Posterior vena cava (tissue), 2 donors: ENCODE measurements at regions not wholly inside any gene's neighbourhood (a gene's known extent, or its start where the extent isn't known, plus 50 kb on each side); places are given as distances from the start of the nearest gene placed in this dataset.
"Not testable (repeated sequence)": the region's sequence is repeated elsewhere in the genome, so short reads cannot be mapped to it uniquely, and the experiment has no call there.

Experiments
- DNase-seq: peaks from one replicate; pipeline ENCODE4 v3.0.0-alpha.2; 2020; ENCODE audit warnings: low spot score
- intact Hi-C, 2 donors: fragments of 100-400 bp; cut with DNase I; formaldehyde crosslinking; loops; one replicate each; pipeline versions ENCODE4 v1.14.1 to v1.14.2; 2022 to 2023
- donor health status: DM: yes; HTN: yes; CAD: no.
- donor health status: DM: yes; HTN: yes; CAD: no.

DNA sequence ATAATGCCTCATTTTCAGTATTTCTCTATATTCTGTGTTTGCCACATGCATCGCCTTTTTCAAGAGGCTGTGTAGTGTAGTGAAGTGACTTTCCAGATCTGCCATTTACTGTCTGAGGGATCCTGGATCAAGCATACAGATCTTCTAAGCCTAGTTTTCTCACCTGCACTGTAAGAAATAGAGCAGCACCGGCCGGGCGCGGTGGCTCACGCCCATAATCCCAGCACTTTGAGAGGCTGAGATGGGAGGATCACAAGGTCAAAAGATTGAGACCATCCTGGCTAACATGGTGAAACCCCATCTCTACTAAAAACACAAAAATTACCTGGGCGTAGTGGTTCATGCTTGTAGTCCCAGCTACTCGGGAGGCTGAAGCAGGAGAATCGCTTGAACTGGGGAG, 1387.5 kb downstream of the AACS start:
- not testable (repeated sequence) for DNase-seq

DNA sequence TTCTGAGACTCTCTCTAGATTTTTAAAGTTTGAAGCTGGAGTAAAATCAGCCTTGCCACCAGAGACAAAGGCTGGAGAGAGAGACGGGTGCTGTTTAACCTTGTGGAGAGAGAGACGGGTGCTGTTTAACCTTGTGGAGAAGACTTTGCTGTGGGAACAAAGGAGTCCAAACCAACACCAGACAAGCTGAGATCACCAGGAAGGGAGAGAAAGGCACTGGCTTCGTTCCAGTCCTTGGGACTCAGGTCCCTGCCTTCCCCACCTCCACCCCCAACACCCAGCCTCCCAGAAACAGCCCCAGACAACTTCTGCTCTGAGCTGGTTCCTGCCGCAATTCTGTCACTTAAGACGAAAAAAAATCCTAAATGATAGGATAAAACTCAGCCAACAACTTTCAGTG, 1389.3 kb downstream of the AACS start:
- no peak for DNase-seq

More for the DNA sequence above, 1387.5 kb downstream of the AACS start:
- intact Hi-C loops = not testable (repeated sequence)

DNA sequence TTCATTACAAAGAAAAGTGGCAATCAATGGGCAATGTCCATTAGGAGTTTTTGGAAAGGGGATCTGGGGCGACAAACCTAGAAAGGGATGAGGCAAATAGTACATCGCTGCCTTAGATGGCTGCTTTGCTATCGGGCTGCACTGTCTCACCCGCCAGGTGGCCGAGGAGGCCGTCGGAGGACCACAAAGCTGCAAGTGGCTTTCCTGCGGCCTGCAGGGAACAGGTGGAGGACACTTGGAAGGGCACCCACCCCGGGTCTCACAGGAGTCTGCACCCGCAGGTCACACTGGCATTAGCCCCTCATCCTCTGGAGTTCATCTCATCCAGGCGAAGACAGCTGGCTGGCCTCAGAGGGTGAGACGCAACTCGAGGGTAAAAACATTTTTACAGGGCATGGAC, 1392.5 kb downstream of the AACS start:
- intact Hi-C loops = no loop called here
- DNase-seq = no peak

More for the DNA sequence above, 1389.3 kb downstream of the AACS start:
- intact Hi-C loops = no loop called here

DNA sequence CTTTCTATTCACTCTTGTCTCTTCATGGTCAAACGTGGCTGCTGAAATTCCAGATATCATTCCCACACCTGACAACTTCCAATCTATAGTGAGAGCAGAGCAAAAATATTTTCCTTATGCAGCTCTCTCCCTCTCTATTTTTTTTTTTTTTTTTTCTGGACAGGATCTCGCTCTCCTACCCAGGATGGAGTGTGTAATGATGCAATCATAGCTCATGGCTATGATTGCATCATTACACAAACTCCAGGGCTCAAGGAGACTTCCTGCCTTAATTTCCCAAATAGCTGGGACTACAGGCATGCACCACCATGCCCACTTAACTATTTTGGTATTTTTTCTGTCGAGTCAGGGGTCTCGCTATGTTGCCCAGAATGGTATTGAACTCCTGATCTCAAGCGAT, 1398.9 kb downstream of the AACS start:
- intact Hi-C loops = no loop called here
- DNase-seq = no peak

DNA sequence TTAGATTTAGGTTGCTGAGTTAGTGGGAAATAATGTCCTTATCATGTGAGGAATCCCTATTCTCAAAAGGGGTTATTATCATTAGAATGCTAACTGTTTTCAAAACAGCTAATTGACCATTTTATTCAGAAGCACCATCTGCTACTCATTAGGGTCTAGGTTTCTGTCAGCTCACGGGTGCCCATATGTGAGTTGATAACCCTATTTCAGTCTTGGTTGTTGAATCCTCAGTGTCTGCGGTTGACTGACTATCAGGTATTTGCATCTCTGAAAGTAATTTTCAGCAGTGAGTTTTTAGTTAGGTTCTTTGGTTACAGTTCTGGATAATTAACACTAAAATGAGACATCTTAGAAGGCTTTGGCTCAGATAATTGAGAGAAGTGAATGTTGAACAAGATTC, 1404.0 kb downstream of the AACS start:
- no peak for DNase-seq
- intact Hi-C loops = no loop called here

DNA sequence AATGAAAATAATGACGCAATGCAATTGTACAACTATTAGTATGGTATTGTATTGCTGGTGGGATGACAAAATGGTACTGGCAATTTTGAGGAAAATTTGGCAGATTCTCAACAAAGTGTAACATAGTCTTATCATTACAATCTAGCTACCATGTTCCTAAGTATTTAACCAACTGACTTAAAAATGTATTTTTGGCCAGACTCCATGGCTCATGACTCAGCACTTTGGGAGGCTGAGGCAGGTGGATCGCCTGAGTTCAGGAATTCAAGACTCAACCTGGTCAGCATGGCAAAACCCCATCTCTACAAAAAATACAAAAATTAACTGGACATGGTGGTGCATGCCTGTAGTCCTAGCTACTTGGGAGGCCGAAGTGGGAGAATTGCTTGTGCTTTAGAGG, 1409.5 kb downstream of the AACS start:
- intact Hi-C loops = no loop called here

DNA sequence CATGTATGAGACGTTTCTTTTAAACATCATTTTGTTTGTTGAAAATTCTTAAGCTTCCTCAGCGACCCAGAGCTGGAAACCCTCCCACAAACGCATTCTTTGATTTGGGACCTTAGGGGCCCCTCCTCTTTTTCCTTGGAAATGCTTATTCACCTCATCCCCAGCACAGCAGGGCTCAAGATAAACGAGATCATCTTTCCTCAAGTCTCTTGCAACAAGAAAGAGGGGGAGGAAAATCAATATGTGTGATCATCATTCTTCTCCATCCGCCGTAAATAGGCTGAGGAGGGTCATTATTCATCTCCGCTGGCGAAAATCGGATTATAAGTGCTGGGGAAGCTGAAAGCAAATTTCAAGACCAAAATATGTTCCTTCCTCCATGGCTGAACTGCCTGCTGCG, 1415.2 kb downstream of the AACS start:
- intact Hi-C loops = no loop called here
- no peak for DNase-seq

More for the DNA sequence above, 1409.5 kb downstream of the AACS start:
- DNase-seq = no peak

DNA sequence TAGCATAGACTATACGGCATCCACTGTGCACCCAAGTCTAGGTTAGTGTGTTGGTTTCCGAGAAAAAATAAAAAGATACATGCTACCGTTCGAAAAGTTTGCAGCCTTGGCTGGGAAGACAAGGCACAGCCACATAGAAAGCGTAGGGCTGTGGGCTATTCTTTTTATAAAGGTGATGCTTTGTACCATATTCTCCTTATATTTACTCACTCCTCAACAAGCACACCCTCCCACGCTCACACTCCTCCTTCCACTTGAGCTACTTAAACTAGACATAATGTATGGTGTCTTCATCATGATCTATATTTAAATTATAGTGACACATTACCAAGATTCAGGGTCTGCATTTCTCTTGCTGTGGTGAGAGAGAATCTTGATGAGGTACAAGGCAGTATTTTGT, 1416.5 kb downstream of the AACS start:
- no peak for DNase-seq
- intact Hi-C loops = no loop called here

DNA sequence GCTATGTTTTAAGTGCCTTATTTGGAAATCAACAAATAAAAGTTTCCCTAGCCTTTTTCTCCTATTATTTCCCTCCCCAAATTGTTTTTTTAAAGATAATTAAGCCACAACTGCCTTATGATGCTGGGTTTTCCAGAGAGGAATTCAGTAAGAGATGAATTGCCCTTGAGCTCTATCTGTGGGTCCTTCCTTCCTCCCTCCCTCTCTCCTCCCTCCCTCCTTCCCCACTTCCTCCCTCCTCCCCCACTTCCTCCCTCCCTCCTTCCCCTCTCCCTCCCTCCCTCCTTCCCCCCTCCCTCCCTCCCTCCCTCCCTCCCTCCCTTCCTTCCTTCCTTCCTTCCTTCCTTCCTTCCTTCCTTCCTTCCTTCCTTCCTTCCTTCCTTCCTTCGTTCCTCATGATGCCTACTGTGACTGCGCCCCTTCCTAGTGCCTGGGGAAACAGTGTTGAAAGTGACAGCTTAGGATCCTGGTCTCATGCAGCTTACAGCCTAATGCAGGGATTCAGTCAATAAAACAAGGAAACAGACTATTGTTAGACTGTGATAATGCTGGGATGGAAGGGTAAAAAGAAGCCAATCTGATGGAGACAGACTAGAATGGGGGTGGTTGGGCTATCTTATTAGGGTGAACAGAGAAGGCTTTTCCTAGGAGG, 1417.1 kb downstream of the AACS start:
- DNase-seq = no peak
- intact Hi-C loops = no loop called here

DNA sequence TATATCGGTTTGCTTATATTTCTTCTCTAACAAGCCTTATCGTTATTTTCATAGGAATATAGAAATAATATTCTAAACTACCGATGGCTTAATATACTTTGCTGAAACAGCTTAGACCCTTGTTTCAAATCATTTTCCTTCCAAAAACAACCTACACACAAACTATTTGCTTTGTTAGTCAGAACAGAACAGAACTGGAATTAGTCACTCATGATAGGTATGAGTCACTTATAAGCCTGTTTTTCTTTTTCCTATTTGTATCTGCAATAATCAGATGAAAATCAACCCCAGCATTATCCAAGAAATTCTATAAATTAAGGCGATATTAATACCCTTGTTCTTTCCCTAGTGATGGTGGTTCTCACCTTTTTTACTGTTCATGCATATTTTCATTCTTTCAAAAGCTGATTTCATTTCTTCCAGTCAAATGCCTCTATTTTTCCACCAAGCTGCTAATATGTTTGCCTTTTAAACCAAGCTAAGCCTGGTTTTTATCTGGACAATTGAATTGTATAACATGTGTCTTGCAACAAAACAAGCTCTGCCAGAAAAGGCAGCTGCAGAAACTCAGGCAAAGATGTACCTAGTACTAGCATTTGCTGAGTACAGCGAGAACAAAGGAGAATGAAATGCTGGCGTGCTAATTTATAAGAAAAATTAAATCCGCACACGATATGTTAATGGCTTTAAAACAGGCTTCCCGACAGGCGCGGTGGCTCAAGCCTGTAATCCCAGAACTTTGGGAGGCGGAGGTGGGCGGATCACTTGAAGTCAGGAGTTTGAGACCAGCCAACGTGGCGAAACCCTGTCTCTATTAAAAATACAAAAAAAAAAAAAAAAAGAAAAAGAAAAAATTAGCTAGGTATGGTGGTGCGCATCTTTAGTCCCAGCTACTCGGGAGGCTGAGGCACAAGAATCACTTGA, 1418.2 kb downstream of the AACS start:
- intact Hi-C loops = no loop called here
- DNase-seq = no peak

DNA sequence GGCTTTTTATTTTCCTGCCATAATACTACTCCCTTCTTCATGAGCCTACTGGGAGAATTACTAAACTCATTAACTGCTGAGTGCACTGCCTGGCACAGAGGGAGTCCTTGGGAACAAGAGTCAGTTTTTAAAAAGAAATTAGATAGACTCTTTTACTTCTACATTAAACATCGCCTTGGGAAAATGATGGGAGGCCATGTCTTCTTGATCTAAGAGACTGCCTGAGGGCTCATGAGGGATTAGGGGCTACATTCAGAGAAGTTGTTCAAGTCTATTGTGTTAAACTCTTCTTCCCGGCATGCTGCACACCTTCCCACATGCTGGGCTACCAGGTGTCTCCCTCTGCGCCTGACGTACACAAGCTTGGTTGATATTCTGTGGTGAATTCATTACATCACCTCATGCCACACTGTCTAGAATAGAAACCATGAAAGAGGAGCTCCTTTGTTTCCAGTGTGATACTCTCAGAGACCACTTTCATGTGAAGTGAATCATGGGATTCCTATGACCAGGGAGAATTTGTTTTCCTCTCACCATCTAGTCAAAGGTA, 1422.3 kb downstream of the AACS start:
- intact Hi-C loops = no loop called here
- no peak for DNase-seq

DNA sequence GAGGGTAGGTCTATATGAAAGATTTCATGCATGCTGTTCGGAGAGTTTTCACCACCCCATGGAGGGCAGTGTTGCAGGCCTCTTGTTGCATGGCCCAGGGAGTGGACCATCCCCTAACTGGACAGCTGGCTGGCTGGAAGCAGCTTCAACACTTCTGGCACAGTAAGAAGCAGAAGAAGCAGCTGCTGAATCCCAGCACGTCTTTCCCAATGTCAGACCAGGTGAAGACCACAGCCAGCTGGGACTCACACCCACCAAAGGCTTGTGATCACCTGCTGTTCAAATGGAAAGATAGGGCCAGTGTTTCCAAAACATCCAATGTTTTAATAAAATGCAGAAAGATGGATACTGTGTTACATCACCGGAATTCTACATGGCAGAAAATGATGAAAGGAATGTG, 1423.6 kb downstream of the AACS start:
- intact Hi-C loops = no loop called here
- DNase-seq = no peak

DNA sequence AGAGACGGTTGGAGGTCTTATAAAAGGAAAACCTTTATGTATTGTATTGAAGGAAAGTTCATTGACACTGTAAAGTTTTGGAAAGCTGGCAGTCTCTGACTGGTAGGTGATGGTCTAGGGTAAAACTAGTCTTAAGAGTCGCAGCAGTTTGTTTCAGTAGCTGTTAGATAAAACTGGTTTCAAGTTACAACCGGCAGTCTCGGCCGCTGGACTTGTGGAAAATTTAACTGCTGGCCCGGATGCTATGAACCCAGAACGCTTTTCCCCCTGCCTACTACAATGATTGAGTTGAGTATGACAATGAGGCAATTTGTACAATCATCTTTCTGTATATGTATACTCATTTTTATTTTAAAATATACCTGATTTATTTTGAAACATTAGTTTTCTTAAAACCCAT, 1426.9 kb downstream of the AACS start:
- intact Hi-C loops = no loop called here
- DNase-seq = no peak

DNA sequence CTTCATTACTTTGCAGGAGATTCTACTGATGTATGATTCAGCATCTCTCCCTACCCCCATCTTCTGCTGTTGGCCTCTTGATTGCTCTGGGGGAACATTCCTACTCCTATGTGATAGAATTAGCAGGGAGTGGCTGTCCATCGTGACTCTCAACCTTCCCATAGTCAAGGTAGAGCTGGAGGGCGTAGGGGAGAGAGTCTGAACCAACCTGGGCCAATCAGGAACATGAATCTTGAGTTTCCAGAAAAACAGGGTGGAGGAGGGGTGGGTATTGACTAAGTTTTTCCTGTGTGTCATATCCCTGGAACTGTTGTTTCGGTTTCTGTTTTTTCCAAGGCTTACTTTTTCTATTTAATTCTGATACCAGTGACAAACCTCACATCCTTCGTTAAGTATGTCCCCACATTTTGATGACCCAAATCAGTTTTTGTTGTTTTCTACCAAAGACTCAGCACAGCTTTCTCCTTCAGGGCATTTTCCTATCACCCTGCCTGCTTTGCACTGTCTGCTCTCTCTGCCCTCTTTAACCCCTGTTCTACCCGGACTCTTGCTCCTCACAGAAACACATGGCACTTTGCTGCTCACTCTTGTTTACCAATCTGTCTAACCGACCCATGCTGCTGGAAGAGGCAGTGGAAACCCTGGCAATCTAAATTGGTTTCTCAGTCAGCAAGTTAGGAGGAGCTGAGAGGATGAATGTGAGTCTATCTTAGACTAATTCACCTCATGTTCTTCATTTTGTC, 1428.3 kb downstream of the AACS start:
- intact Hi-C loops = no loop called here
- no peak for DNase-seq

DNA sequence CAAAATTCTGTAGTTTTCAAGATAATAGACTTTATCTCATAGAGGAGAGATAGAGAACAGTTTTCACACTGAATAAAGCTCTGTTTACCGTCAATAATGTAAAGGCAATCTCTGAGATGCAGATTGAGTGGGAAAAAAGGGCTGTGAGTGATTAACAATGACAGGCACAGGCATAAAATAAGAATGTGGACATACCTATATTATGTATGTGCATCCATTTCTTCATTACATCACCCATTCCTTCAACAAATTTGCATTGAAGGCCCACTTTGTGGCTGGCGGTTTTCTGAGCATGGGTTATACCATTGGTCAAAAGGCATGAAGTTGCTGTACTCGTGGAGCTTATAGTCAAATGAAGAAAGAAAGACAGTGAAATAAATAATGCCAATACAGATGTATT, 1431.0 kb downstream of the AACS start:
- intact Hi-C loops = no loop called here
- no peak for DNase-seq

DNA sequence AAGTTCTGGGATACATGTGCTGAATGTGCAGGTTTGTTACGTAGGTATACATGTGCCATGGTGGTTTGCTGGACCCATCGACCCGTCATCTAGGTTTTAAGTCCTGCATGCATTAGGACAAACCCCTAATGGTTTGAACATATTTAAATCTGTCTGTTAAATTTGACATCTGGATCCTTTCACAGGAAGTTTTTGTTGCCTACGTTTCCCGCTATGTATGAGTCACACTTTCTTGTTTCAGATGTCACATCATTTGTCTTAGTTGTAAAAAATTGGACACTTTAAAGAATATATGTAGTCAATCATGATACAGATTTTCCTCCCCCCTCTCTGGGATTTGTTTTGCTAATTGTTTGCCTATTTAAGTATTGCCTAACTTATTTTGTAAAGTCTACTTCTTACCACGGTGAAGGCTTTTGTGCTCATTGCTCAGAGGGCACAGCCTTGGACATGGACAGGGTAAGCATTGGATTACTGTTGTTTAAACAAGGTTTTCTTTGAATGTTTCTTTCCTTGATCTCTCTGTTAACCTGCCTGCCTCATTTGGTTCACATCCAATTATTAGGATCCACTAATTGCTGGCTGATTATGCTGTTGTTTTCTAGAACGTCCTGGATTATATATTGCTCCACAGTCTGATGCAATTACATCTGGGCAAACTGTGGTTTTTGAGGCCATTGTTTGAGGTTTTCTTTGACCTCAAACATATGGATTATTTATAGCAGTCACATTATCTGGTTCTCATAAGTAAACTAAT, 1441.4 kb downstream of the AACS start:
- DNase-seq = no peak
- intact Hi-C loops = no loop called here

DNA sequence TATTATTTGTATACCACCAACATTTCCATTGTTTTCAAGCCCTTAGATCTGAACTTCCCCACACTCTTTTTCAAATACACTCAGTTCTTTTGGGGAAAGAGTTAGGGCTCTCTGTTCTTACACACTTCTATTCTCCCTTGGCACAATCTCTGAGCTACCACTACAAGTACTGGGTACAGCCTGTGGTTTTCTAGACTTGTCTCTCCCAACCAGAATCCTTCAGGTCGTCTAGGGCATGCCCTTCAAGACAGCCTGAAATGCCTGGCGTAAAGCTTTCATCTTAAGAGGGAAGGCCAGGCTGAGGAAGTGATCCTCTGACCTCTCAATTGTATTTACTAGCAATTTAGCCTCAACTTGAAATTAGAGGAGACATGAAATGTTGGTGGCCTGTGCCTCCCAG, 1442.0 kb downstream of the AACS start:
- intact Hi-C loops = no loop called here
- no peak for DNase-seq

DNA sequence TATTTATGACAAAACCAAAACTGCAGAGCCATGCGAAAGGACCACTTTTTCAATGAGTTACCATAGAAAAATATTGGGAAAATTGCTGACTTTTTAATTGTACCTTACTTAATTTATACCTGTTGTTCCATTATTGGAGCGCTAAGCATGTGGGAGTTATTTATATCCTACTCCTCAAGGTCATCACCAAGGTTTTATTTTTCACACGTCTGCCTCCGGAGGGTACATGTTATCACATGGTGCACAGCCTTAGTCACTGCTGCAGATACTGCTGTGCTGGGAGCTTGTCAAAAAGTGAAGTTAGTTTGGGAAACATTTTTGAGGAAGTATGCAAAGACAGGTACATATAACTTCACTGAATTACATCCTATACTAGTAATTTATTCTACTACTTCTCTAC, 1444.3 kb downstream of the AACS start:
- intact Hi-C loops = no loop called here
- DNase-seq = no peak

DNA sequence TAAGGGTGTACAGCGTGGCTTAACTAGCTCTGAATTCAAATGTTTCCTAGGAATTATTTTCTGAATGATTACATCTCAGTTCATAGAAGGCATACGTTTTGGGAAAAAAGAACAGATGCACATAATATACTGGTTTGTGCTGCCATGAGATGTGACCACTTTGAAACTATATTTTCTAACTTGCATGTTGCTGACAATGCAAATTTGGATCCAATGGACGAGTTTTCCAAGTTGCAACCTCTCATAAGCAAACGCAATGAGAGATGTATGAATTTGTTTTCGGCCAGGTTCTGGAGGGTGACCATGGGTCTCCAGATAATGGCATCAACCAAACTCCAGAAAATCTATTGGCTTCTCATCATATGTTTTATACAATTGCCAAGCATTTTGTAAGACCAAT, 1445.4 kb downstream of the AACS start:
- intact Hi-C loops = no loop called here
- no peak for DNase-seq
